ENCODE measurements at regions not wholly inside any gene's neighbourhood (a gene's known extent, or its start where the extent isn't known, plus 50 kb on each side); places are given as distances from the start of the nearest gene placed in this dataset.
A peak's percentile ranks its signal among the peaks of the same experiment; 100 is the strongest.

DNA sequence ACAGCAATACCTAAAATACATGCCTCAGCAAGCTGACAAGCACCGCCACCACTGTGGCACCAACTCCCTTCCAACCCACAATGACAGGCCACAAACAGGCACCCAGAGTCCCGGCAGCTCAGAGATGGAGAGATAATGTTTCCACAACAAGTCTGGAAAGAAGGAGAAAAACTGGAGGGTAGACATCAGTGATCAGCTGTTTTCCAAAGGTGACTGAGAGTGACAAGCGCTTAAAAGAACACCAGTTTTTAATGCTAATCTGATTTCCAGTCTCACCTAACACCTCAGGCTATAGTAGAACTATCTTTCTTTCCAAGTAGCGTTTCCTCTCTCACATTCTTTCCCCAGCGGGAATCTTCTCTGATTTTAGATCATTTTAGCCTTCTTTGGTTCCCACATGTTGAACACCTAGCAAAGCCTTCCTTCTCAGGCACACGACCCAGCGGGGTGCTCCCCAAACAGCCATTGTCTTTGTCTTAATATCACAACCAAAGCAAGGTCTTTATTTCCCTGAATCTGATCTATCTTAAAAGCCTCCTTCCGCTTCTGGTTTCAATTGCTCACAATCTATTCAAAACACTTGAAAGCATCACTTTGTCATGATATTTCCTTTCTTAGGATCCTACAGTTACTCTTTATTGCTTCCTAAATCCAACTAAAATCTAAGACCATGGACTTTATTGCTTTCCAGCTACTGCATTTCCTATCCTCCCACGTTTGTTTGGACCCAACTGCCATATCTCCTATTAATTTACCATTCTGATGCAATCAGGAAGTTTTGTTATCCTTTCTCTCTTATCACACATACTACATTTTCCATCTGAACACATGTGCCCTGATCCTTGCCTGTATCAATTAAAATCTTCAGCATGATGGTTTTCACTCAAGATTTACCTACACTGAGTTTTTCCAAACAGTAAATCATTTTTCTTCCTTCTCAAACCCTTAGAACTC is 282.7 kb downstream of the ADGB start:
- no peaks in the 10 kb centered on the region for H3K27me3 ChIP-seq (replicated peaks)
- no peak for DNase-seq (ENCODE audit: low read depth in 1 of 2, low spot score in 2 of 2)
- no peaks in the 10 kb centered on the region for H3K9me3 ChIP-seq (replicated peaks)
- H3K27ac ChIP-seq, result no peak overlapping the region
- no peak overlapping the region for H3K4me3 ChIP-seq
- no peaks in the 10 kb centered on the region for H3K36me3 ChIP-seq
- no peaks in the 10 kb centered on the region for H3K4me1 ChIP-seq (replicated peaks)

DNA sequence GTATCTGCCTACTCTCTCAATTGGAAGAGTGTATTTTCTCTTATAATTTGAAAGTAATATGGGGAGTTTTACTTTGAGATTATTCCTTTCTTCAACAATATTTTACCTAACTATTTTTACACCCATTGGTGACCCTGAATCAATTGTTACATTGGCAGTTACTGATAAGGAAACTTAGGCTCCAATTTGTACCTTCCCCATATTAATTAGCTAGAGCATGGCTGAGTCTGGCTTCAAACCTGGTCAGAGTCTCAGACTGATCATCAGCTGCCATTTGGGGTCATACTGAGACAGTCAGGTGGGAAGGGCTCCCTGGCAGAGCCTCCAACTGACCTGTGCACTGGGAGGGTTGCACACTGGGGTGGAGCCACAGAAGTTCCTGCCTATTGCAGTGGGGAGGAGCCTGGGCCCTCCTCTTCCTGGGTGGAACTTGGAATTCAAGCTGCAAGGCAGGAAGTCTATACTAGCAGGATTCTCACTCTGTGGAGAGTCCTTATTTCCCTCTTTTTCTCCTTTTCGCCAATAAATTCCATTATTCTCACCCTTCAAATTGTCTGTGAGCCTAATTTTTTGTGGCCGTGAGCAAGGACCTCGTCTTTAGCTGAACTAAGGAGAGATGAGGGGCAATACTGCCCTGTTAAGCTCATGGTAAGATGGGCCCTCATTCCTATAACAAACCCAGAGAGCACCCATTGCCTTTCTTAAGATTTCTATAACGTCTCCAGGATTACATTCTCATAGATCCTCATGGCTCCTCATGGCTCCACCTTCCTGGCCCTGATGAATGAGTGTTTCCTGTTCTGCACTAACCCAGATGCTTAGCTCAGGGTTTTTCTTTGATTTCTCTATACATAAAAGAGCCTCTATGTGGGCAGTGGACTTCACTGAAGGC is 285.1 kb downstream of the ADGB start:
- Histone ChIP-seq H3K9me3 (replicated peaks) (no peaks in the 10 kb centered on the region), H3K36me3 (no peaks in the 10 kb centered on the region), H3K27me3 (replicated peaks) (no peaks in the 10 kb centered on the region), H3K27ac (no peak overlapping the region), H3K4me3 (no peak overlapping the region), H3K4me1 (replicated peaks) (no peaks in the 10 kb centered on the region)
- DNase-seq (ENCODE audit: low read depth in 1 of 2, low spot score in 2 of 2), result no peak

DNA sequence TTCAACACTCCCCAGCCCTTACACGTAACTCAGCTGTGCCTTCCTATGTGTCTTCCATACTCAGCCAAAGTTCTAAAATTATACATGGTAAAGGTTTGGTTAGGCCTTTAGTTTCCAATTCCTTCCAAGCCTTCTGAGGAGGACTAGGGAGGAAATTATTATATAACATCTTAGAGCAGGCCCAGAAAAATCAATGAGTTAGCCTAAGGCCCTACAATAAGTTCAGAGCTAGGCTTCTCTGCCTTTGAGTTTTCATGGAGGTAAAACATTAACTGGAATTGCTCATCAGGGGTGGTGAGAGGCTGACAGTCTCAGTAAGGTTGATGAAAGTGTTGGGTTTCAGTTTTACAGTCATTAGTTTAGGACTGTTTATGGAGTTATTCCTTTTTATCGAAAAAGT is 286.0 kb downstream of the ADGB start:
- H3K27ac ChIP-seq, result no peak overlapping the region
- H3K9me3 ChIP-seq (replicated peaks), result no peaks in the 10 kb centered on the region
- no peaks in the 10 kb centered on the region for H3K27me3 ChIP-seq (replicated peaks)
- no peak for DNase-seq (ENCODE audit: low read depth in 1 of 2, low spot score in 2 of 2)
- no peaks in the 10 kb centered on the region for H3K4me1 ChIP-seq (replicated peaks)
- H3K4me3 ChIP-seq, result no peak overlapping the region
- no peaks in the 10 kb centered on the region for H3K36me3 ChIP-seq

DNA sequence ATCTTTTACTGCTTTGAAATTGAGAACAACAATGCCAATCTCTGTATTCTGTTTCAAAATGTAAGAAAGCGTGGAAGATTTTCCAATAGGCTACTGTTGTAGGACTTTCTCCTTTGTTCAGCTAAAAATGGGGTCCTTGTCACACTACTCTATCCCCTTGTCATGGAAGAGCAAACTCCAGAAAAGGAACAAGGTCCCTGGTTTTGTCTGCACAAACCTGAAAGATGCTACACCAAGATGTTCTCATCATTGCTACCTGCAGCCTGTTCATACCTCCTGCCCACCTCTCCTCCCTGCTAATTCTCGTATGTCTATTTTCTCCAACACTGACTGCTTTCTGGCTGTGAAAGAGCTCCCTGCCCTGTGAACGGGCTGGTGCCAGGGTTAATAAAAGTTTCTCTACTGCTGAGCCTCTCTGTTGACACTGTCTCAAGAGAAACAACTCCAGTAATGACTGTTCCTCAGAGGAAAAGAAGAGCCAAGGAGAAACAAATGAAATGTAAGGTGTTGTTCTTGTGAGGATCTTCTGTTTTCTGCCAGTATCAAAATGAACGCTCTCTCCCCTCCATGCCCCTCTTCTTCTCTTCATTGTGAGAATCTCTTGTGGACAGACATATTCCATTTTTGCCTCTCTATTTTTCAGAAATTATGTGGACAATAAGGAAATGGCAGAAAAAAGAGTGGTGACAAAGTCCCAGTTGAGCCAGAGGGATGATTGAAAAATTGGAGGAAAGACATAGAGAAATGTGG is 287.1 kb downstream of the ADGB start:
- Histone ChIP-seq H3K27me3 (replicated peaks) (no peaks in the 10 kb centered on the region), H3K4me3 (no peak overlapping the region), H3K9me3 (replicated peaks) (no peaks in the 10 kb centered on the region), H3K27ac (no peak overlapping the region), H3K4me1 (replicated peaks) (peaks cover 3% of the 10 kb centered on the region), H3K36me3 (no peaks in the 10 kb centered on the region)
- DNase-seq (ENCODE audit: low read depth in 1 of 2, low spot score in 2 of 2), result no peak

DNA sequence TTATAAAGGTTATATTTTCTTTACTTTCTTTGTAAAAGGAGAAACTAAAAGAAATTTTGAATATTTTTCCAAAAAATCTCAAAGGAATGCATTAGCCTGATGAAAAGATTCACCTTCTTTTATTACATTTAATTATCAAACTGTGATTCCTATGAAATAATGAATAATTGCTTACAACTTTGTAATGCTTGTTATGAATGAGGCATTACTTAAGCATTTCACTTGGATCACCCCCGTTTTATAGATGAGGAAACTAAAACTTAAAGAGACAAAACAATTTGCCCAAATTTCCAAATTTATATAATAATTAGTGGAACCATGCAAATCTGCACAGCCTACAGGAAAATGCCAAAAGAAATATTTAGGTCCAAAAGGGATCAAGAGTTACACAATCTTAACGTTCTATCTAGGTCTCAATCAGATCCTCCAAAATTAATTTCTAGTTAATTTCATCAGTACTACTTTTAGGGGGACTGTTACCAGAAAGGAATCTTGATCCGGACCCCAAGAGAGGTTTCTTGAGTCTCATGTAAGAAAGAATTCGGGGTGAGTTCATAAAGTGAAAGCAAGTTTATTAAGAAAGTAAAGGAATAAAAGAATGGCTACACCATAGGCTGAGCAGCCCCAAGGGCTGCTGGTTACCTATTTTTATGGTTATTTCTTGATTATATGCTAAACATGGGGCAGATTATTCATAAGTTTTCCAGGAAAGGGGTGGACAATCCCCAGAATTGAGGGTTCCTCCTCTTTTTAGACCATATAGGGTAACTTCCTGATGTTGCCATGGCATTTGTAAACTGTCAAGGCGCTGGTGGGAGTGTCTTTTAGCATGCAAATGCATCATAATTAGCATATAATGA is 288.0 kb downstream of the ADGB start:
- Histone ChIP-seq H3K4me1 (replicated peaks) (peaks cover 12% of the 10 kb centered on the region), H3K36me3 (no peaks in the 10 kb centered on the region), H3K9me3 (replicated peaks) (no peaks in the 10 kb centered on the region), H3K27me3 (replicated peaks) (no peaks in the 10 kb centered on the region), H3K27ac (no peak overlapping the region), H3K4me3 (no peak overlapping the region)
- DNase-seq (ENCODE audit: low read depth in 1 of 2, low spot score in 2 of 2), result no peak

DNA sequence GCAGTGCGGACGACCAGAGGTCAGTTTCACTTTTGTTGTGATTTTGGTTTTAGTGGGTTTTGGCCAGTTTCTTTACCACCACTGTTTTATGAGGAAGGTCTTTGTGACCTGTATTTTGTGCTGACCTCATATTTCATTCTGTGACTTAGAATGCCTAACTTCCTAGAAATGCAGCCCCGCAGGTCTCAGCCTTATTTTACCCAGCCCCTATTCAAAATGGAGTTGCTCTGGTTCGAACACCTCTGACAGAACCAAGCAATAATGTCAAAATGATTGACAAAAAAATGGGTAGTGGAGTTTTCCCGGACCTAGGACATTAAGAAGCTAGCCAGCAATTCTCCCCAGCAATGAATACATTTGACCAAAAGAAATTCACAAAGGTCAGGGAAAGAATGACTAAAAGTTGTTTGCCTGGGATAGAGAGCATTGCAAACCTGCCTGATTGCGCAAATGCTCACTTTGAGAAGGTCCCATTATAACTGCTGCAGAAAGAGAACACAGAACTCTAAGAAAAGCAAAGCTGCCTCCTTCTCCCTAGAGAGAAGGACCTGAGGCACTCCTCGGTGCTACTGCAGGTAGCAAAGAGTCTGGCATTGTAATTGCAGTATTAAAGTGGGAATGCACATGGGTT is 288.8 kb downstream of the ADGB start:
- peaks cover 20% of the 10 kb centered on the region for H3K4me1 ChIP-seq (replicated peaks)
- H3K27ac ChIP-seq, result no peak overlapping the region
- no peak for DNase-seq (ENCODE audit: low read depth in 1 of 2, low spot score in 2 of 2)

DNA sequence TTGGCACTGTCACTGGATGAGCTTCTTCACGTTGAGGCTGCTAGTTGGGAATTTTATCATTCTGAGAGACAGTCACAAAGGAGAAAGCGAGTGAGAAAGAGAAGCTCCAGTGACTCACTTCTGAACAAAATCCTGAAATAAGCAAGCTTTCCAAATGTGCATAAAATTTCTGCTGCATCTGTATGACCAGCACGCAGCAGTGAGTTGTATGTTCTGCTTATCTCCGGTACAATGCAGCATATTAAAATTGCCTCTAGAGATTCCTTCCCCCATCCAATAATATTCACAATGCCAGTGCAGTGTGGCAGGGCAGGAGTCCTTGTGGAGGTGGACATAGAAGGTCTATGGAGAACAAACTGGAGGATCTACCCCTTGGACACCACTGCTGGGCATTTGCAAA is 290.5 kb downstream of the ADGB start:
- H3K9me3 ChIP-seq (replicated peaks), result no peaks in the 10 kb centered on the region
- peaks cover 31% of the 10 kb centered on the region for H3K4me1 ChIP-seq (replicated peaks)
- no peaks in the 10 kb centered on the region for H3K27me3 ChIP-seq (replicated peaks)
- no peaks in the 10 kb centered on the region for H3K36me3 ChIP-seq
- no peak for DNase-seq (ENCODE audit: low read depth in 1 of 2, low spot score in 2 of 2)
- H3K27ac ChIP-seq, result no peak overlapping the region
- no peak overlapping the region for H3K4me3 ChIP-seq

More for the DNA sequence above, 288.8 kb downstream of the ADGB start:
- Histone ChIP-seq H3K36me3 (no peaks in the 10 kb centered on the region), H3K4me3 (no peak overlapping the region), H3K9me3 (replicated peaks) (no peaks in the 10 kb centered on the region), H3K27me3 (replicated peaks) (no peaks in the 10 kb centered on the region)

DNA sequence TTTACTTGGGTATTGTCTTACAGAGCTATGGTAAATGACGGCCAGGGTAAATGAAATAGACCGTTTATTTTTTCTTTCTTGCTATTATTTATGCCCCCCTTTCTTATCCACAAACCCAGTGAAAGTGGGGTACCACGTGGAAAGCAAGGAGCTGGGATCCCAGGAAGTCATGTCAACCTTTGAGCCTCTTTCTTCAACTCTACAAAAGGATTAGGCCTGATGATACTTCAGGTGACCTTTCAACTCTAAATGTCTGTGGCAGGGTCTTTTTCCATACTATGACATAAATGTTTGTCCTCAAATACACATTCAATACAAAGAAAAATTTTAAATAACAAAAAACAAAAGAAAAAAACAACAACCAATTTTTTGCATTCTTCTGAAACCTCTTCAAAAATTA is 291.4 kb downstream of the ADGB start:
- no peak for DNase-seq (ENCODE audit: low read depth in 1 of 2, low spot score in 2 of 2)
- no peaks in the 10 kb centered on the region for H3K36me3 ChIP-seq
- no peaks in the 10 kb centered on the region for H3K27me3 ChIP-seq (replicated peaks)

DNA sequence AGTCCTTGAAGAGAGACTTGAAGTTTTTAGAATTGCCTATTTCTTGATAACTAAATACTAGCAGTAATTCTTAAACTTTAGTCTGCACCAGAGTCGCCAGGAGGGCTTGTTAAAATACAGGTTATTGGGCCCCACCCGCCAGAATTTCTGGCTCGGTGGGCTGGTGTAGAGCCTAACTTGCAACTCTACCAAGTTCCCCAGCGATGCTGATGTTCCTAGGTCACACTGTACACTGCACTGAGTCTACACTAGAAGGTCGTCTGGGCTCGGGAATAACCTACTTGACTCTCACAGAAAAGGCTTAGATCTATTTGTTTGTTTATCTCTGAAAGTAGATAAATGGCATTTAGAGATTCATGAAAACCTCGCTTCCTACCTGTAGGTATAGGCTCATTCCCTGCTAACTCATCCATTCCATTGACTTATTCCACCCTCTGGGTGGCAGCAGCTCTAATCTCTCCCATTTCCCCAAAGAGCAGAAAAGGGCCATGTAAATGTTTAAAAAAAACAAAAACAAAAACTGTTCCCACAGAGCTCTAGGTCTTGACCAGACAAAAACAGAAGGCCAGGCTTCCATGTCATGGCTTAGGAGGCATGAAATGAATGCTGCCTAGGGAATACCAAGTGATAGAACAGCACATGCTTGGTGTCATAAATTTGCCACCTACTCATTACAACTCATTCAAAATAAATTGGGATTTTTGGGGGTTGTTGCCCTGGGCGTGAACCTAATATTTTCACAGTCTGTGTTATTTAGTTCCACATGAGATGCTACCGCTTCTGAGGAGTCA is 292.1 kb downstream of the ADGB start:
- Histone ChIP-seq H3K4me3 (no peak overlapping the region), H3K36me3 (no peaks in the 10 kb centered on the region), H3K27me3 (replicated peaks) (no peaks in the 10 kb centered on the region), H3K27ac (peak overlapping the region; percentile 66), H3K9me3 (replicated peaks) (no peaks in the 10 kb centered on the region), H3K4me1 (replicated peaks) (peaks cover 31% of the 10 kb centered on the region)
- peak in 1 of 2 experiments; percentile 36 for DNase-seq (ENCODE audit: low read depth in 1 of 2, low spot score in 2 of 2)

More for the DNA sequence above, 291.4 kb downstream of the ADGB start:
- H3K4me3 ChIP-seq, result no peak overlapping the region
- no peak overlapping the region for H3K27ac ChIP-seq
- no peaks in the 10 kb centered on the region for H3K9me3 ChIP-seq (replicated peaks)
- H3K4me1 ChIP-seq (replicated peaks), result peaks cover 31% of the 10 kb centered on the region

DNA sequence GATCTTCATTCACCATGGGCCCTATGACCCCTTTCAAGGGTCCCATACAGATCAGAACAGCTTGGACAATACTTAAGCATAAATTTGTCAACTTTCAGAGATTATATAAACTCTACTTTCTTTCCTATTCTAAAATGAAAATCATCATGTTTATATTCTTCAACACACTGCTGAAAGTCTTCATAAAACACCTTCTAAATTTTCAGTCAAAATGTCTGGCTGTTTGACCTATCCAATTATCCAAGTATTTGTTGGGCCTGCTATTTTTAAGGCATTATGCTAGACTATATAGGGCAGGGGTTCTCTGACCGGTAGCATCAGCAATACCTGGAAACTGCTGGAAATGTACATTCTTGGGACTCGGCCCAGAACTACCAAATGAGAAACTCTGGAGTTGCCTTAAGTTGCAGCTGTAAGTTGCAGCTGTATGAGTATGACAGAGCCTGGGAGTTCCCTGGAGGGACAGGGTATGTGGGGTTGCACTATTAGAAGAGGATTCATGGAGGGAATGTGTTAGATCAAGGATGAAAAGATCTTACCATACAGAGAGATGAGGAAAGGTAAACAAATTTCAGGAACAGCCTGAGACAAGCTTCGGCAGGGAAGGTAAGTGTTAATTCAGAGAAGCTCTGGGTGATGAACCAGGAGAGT is 293.0 kb downstream of the ADGB start:
- Histone ChIP-seq H3K4me1 (replicated peaks) (peaks cover 36% of the 10 kb centered on the region), H3K27ac (peak overlapping the region; percentile 66), H3K27me3 (replicated peaks) (no peaks in the 10 kb centered on the region), H3K9me3 (replicated peaks) (no peaks in the 10 kb centered on the region), H3K4me3 (no peak overlapping the region), H3K36me3 (no peaks in the 10 kb centered on the region)
- no peak for DNase-seq (ENCODE audit: low read depth in 1 of 2, low spot score in 2 of 2)

DNA sequence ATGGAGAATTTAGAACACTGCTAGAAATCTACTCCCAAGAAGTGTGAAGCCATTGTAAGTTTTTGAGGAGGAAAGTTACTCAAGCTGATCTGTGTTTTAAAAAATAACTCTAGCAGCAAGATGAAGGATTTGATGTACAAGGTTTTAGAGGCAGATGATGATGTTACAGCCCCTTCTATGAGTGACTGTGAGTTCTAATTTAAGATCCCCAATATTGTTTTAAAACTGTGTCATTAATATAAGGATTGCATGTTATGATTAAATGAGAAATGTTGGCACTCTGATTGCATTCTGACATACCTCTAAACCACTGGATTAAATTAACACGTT is 293.5 kb downstream of the ADGB start:
- Histone ChIP-seq H3K27me3 (replicated peaks) (no peaks in the 10 kb centered on the region), H3K4me1 (replicated peaks) (peaks cover 39% of the 10 kb centered on the region), H3K9me3 (replicated peaks) (no peaks in the 10 kb centered on the region), H3K4me3 (no peak overlapping the region), H3K27ac (peak overlapping the region; percentile 66), H3K36me3 (no peaks in the 10 kb centered on the region)
- DNase-seq (ENCODE audit: low read depth in 1 of 2, low spot score in 2 of 2), result no peak
